SK-N-SH treated with all-trans-retinoic acid at 6 μM for 48 hours (cell line): ENCODE measurements at regions not wholly inside any gene's neighbourhood (a gene's known extent, or its start where the extent isn't known, plus 50 kb on each side); places are given as distances from the start of the nearest gene placed in this dataset.

Experiments used
- ATAC-seq: fragments of 200-7000 bp; cut with Tn5 transposase; 3 replicates; pipeline ENCODE4 v1.9.1; 2020; ENCODE audit warnings: mild to moderate bottlenecking, moderate library complexity
- ARNTL ChIP-seq: fragments of 450-650 bp; formaldehyde crosslinking; IDR thresholded peaks from 2 replicates; pipeline ENCODE4 v1.5.0; 2020; ENCODE audit warnings: low read depth, mild to moderate bottlenecking, moderate library complexity, borderline replicate concordance
- BACH2 ChIP-seq: fragments of 250-450 bp; sonication (Bioruptor Pico); IDR thresholded peaks from 2 replicates; pipeline ENCODE4 v1.9.0; 2021; ENCODE audit warnings: mild to moderate bottlenecking, borderline replicate concordance
- CREB5 ChIP-seq: fragments of 250-450 bp; sonication (Bioruptor Pico); IDR thresholded peaks from 2 replicates; pipeline ENCODE4 v1.5.1; 2020; ENCODE audit warnings: low read depth, mild to moderate bottlenecking, moderate library complexity
- CSDC2 ChIP-seq: fragments of 250-450 bp; sonication (Bioruptor Pico); IDR thresholded peaks from 2 replicates; pipeline ENCODE4 v1.5.0; 2020; ENCODE audit warnings: mild to moderate bottlenecking, moderate library complexity
- CSRNP3 ChIP-seq: fragments of 250-450 bp; sonication (Bioruptor Pico); IDR thresholded peaks from 2 replicates; pipeline ENCODE4 v1.5.1; 2021; ENCODE audit warnings: mild to moderate bottlenecking, moderate library complexity
- ESRRG ChIP-seq: fragments of 250-450 bp; sonication (Bioruptor Pico); IDR thresholded peaks from 2 replicates; pipeline ENCODE4 v1.6.1; 2021; ENCODE audit warnings: mild to moderate bottlenecking
- GLIS3 ChIP-seq: fragments of 250-450 bp; sonication (Bioruptor Pico); IDR thresholded peaks from 2 replicates; pipeline ENCODE4 v1.5.0; 2020; ENCODE audit warnings: mild to moderate bottlenecking, moderate library complexity
- ISL1 ChIP-seq: fragments of 250-450 bp; sonication (Bioruptor Pico); IDR thresholded peaks from 2 replicates; pipeline ENCODE4 v2.1.2; 2022; ENCODE audit warnings: mild to moderate bottlenecking, moderate library complexity
- OSR1 ChIP-seq: fragments of 250-450 bp; sonication (Bioruptor Pico); IDR thresholded peaks from 2 replicates; pipeline ENCODE4 v1.8.0; 2022; ENCODE audit warnings: moderate library complexity, mild to moderate bottlenecking, inconsistent platforms
- POU6F1 ChIP-seq: fragments of 250-450 bp; sonication (Bioruptor Pico); IDR thresholded peaks from 2 replicates; pipeline ENCODE4 v1.8.0; 2021; ENCODE audit warnings: low read depth, mild to moderate bottlenecking, moderate library complexity, borderline replicate concordance
- PPARA ChIP-seq: fragments of 250-450 bp; sonication (Bioruptor Pico); IDR thresholded peaks from 2 replicates; pipeline ENCODE4 v1.5.0; 2020; ENCODE audit warnings: mild to moderate bottlenecking, borderline replicate concordance
- RARB ChIP-seq: fragments of 250-450 bp; sonication (Bioruptor Pico); IDR thresholded peaks from 2 replicates; pipeline ENCODE4 v1.8.0; 2021; ENCODE audit warnings: mild to moderate bottlenecking, moderate library complexity
- TCF4 ChIP-seq: fragments of 250-450 bp; sonication (Bioruptor Pico); IDR thresholded peaks from 2 replicates; pipeline ENCODE4 v1.8.0; 2021; ENCODE audit warnings: mild to moderate bottlenecking, moderate library complexity, borderline replicate concordance
- TOX ChIP-seq: fragments of 250-450 bp; sonication (Bioruptor Pico); IDR thresholded peaks from 2 replicates; pipeline ENCODE4 v1.8.0; 2021; ENCODE audit warnings: mild to moderate bottlenecking, moderate library complexity, borderline replicate concordance
- TSHZ2 ChIP-seq: fragments of 250-450 bp; sonication (Bioruptor Pico); IDR thresholded peaks from 2 replicates; pipeline ENCODE4 v1.5.0; 2020; ENCODE audit warnings: mild to moderate bottlenecking, moderate library complexity
- ZC3H10 ChIP-seq: fragments of 250-450 bp; sonication (Bioruptor Pico); IDR thresholded peaks from 2 replicates; pipeline ENCODE4 v1.5.1; 2021; ENCODE audit warnings: mild to moderate bottlenecking, moderate library complexity
- ZFP3 ChIP-seq: fragments of 250-450 bp; sonication (Bioruptor Pico); IDR thresholded peaks from 2 replicates; pipeline ENCODE4 v1.5.0; 2020; ENCODE audit warnings: mild to moderate bottlenecking, moderate library complexity
- ZFP30 ChIP-seq: fragments of 450-650 bp; formaldehyde crosslinking; IDR thresholded peaks from 2 replicates; pipeline ENCODE4 v1.5.0; 2022; ENCODE audit warnings: mild to moderate bottlenecking, moderate library complexity
- ZNF565 ChIP-seq: fragments of 450-650 bp; formaldehyde crosslinking; conservative IDR thresholded peaks from 2 replicates; pipeline ENCODE4 v1.5.0; 2020; ENCODE audit warnings: low read depth, mild to moderate bottlenecking, moderate library complexity
- ZNF70 ChIP-seq: fragments of 450-650 bp; formaldehyde crosslinking; IDR thresholded peaks from 2 replicates; pipeline ENCODE4 v1.5.0; 2020; ENCODE audit warnings: mild to moderate bottlenecking, moderate library complexity
- ZNF8 ChIP-seq: fragments of 450-650 bp; formaldehyde crosslinking; IDR thresholded peaks from 2 replicates; pipeline ENCODE4 v1.5.0; 2020; ENCODE audit warnings: mild to moderate bottlenecking, moderate library complexity

GRCh38 chr2:191591025-191591424 is 86.9 kb upstream of the NABP1 start:
- TF ChIP-seq ZC3H10 (no peak), ZNF565 (no peak), ZFP30 (CRISPR knock-in tag) (no peak), TOX (CRISPR knock-in tag) (no peak), ESRRG (CRISPR knock-in tag) (no peak), BACH2 (no peak), RARB (no peak), PPARA (CRISPR knock-in tag) (no peak), CSDC2 (no peak), OSR1 (no peak), TCF4 (CRISPR knock-in tag) (no peak), ZNF70 (CRISPR knock-in tag) (no peak), GLIS3 (CRISPR knock-in tag) (no peak), ZFP3 (no peak), TSHZ2 (no peak), CREB5 (no peak), ARNTL (CRISPR knock-in tag) (no peak), CSRNP3 (no peak), ISL1 (CRISPR knock-in tag) (no peak), ZNF8 (no peak)
- no peak for ATAC-seq

GRCh38 chr2:191593622-191594385 is 84.1 kb upstream of the NABP1 start:
- TF ChIP-seq TOX (CRISPR knock-in tag) = no peak
- TF ChIP-seq PPARA (CRISPR knock-in tag) = no peak
- no peak for TF ChIP-seq ZNF565
- TF ChIP-seq RARB = no peak
- TF ChIP-seq ARNTL (CRISPR knock-in tag) = no peak
- no peak; the same call in 2 of the 3 replicates for ATAC-seq

- ATAC-seq = no peak
- TF ChIP-seq ZNF70 (CRISPR knock-in tag) = no peak
- no peak for TF ChIP-seq POU6F1 (CRISPR knock-in tag)
- no peak for TF ChIP-seq ISL1 (CRISPR knock-in tag)
- TF ChIP-seq OSR1 = no peak
- TF ChIP-seq ZFP30 (CRISPR knock-in tag) = no peak
- no peak for TF ChIP-seq PPARA (CRISPR knock-in tag)
- no peak for TF ChIP-seq ZC3H10
- no peak for TF ChIP-seq BACH2
- TF ChIP-seq ARNTL (CRISPR knock-in tag) = no peak
- TF ChIP-seq CSRNP3 = no peak
- TF ChIP-seq RARB = no peak
- TF ChIP-seq TOX (CRISPR knock-in tag) = no peak
- no peak for TF ChIP-seq ZNF565
- no peak for TF ChIP-seq CSDC2
- TF ChIP-seq GLIS3 (CRISPR knock-in tag) = no peak
- TF ChIP-seq ZFP3 = no peak
Observed at GRCh38 chr2:191597186-191597751, 80.7 kb upstream of the NABP1 start.
